ENCODE measurements at regions not wholly inside any gene's neighbourhood (a gene's known extent, or its start where the extent isn't known, plus 50 kb on each side); places are given as distances from the start of the nearest gene placed in this dataset.

DNA sequence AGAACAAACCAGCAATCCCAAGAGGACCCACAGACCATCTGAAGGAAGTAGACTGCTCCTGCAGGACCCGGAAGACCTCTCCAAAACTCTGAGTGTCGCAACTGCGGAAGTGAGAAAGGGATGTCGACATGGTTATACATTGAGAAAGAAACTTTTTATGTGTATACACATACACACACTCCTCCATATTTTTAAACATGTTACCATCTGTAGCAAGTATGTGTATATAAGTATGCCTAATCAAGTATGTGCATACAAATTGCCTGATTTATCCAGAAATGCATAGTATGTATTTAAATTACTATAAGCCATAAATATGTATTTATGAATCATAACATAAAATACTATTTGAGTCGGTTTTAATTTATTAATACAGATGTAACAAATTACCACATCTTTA is 1220.7 kb downstream of the CDY2B start:
- TF ChIP-seq, protein P1, sequence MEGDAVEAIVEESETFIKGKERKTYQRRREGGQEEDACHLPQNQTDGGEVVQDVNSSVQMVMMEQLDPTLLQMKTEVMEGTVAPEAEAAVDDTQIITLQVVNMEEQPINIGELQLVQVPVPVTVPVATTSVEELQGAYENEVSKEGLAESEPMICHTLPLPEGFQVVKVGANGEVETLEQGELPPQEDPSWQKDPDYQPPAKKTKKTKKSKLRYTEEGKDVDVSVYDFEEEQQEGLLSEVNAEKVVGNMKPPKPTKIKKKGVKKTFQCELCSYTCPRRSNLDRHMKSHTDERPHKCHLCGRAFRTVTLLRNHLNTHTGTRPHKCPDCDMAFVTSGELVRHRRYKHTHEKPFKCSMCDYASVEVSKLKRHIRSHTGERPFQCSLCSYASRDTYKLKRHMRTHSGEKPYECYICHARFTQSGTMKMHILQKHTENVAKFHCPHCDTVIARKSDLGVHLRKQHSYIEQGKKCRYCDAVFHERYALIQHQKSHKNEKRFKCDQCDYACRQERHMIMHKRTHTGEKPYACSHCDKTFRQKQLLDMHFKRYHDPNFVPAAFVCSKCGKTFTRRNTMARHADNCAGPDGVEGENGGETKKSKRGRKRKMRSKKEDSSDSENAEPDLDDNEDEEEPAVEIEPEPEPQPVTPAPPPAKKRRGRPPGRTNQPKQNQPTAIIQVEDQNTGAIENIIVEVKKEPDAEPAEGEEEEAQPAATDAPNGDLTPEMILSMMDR (IDR thresholded peaks at IDR 0.05; ENCODE audit: low read depth, low read length, missing input control), result no peak
- TF ChIP-seq, protein P2, sequence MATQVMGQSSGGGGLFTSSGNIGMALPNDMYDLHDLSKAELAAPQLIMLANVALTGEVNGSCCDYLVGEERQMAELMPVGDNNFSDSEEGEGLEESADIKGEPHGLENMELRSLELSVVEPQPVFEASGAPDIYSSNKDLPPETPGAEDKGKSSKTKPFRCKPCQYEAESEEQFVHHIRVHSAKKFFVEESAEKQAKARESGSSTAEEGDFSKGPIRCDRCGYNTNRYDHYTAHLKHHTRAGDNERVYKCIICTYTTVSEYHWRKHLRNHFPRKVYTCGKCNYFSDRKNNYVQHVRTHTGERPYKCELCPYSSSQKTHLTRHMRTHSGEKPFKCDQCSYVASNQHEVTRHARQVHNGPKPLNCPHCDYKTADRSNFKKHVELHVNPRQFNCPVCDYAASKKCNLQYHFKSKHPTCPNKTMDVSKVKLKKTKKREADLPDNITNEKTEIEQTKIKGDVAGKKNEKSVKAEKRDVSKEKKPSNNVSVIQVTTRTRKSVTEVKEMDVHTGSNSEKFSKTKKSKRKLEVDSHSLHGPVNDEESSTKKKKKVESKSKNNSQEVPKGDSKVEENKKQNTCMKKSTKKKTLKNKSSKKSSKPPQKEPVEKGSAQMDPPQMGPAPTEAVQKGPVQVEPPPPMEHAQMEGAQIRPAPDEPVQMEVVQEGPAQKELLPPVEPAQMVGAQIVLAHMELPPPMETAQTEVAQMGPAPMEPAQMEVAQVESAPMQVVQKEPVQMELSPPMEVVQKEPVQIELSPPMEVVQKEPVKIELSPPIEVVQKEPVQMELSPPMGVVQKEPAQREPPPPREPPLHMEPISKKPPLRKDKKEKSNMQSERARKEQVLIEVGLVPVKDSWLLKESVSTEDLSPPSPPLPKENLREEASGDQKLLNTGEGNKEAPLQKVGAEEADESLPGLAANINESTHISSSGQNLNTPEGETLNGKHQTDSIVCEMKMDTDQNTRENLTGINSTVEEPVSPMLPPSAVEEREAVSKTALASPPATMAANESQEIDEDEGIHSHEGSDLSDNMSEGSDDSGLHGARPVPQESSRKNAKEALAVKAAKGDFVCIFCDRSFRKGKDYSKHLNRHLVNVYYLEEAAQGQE (IDR thresholded peaks at IDR 0.05), result no peak
- TF ChIP-seq YY1 (IDR thresholded peaks at IDR 0.05), result no peak
- no peak for TF ChIP-seq EGR1 (IDR thresholded peaks at IDR 0.05; ENCODE audit: low read depth in 2 of 2)
- no peak for TF ChIP-seq GABPA (IDR thresholded peaks at IDR 0.05 in 1 of 2, conservative IDR thresholded peaks at IDR 0.05 in 1 of 2)
- TF ChIP-seq, protein P3, sequence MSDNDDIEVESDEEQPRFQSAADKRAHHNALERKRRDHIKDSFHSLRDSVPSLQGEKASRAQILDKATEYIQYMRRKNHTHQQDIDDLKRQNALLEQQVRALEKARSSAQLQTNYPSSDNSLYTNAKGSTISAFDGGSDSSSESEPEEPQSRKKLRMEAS (IDR thresholded peaks at IDR 0.05), result no peak

Measured in liver (tissue), 3 donors.